Chondrocyte (in vitro differentiated cells): ENCODE measurements at regions not wholly inside any gene's neighbourhood (a gene's known extent, or its start where the extent isn't known, plus 50 kb on each side); places are given as distances from the start of the nearest gene placed in this dataset.
"Not testable (repeated sequence)": the region's sequence is repeated elsewhere in the genome, so short reads cannot be mapped to it uniquely, and the experiment has no call there.

Source experiments
- DNase-seq: peaks from one replicate; pipeline ENCODE4 v3.0.0; 2021; ENCODE audit warnings: mixed read lengths, low spot score
- H3K27ac Mint-ChIP-seq: one replicate; pipeline ENCODE4 v1.8.0; 2021; ENCODE audit warnings: mild to moderate bottlenecking, moderate library complexity, mixed read lengths; ENCODE audit not compliant: unreplicated experiment
- H3K27me3 Mint-ChIP-seq: 2 replicates; pipeline ENCODE4 v1.8.0; 2021; ENCODE audit warnings: low read depth, mixed read lengths
- H3K36me3 Mint-ChIP-seq: 2 replicates; pipeline ENCODE4 v1.8.0; 2021; ENCODE audit warnings: low read depth, mixed read lengths
- H3K4me1 Mint-ChIP-seq: 2 replicates; pipeline ENCODE4 v1.8.0; 2021; ENCODE audit warnings: low read depth, mild to moderate bottlenecking, mixed read lengths
- H3K4me3 Mint-ChIP-seq: one replicate; pipeline ENCODE4 v1.8.0; 2021; ENCODE audit warnings: mild to moderate bottlenecking, moderate library complexity, mixed read lengths; ENCODE audit not compliant: unreplicated experiment
- H3K9me3 Mint-ChIP-seq: 2 replicates; pipeline ENCODE4 v1.8.0; 2021; ENCODE audit warnings: low read depth, mixed read lengths
- TF ChIP-seq, protein P1 (sequence below): fragments of 200-600 bp; sonication (generic); IDR thresholded peaks from 2 replicates; pipeline ENCODE4 v1.5.0; 2021; ENCODE audit warnings: antibody characterized with exemption, mild to moderate bottlenecking, moderate library complexity

DNA sequence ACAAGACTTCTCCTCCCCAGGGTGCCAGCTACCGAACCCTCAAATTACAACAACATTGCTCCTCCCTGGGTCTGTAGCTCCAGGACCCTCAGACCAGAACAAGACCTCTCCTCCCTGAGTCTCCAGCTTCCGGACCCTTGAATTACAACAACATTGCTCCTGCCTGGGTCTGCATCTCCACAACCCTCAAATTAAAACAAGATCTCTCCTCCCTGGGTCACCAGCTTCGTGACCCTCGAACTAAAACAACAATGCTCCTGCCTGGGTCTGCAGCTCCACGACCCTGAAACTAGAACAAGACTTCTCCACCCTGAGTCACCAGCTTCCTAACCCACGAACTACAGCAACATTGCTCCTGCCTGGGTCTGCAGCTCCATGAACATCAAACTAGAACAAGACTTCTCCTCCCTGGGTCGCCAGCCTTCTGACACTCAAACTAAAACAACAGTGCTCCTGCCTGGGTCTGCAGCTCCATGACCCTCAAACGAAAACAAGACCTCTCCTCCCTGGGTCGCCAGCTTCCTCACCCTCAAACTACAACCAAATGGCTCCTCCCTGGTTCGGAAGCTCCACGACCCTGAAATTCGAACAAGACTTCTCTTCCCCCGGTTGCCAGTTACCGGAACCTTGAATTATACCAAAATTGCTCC is 324.5 kb downstream of the PREX1 start:
- Mint-ChIP-seq H3K9me3 (no peaks in the 10 kb centered on the region), H3K36me3 (peaks cover 1% of the 10 kb centered on the region), H3K27me3 (peaks cover 17% of the 10 kb centered on the region), H3K4me1 (no peaks in the 10 kb centered on the region), H3K27ac (no peak overlapping the region), H3K4me3 (no peak overlapping the region)
- TF ChIP-seq, protein P1, sequence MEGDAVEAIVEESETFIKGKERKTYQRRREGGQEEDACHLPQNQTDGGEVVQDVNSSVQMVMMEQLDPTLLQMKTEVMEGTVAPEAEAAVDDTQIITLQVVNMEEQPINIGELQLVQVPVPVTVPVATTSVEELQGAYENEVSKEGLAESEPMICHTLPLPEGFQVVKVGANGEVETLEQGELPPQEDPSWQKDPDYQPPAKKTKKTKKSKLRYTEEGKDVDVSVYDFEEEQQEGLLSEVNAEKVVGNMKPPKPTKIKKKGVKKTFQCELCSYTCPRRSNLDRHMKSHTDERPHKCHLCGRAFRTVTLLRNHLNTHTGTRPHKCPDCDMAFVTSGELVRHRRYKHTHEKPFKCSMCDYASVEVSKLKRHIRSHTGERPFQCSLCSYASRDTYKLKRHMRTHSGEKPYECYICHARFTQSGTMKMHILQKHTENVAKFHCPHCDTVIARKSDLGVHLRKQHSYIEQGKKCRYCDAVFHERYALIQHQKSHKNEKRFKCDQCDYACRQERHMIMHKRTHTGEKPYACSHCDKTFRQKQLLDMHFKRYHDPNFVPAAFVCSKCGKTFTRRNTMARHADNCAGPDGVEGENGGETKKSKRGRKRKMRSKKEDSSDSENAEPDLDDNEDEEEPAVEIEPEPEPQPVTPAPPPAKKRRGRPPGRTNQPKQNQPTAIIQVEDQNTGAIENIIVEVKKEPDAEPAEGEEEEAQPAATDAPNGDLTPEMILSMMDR, result no peak
- no peak for DNase-seq

DNA sequence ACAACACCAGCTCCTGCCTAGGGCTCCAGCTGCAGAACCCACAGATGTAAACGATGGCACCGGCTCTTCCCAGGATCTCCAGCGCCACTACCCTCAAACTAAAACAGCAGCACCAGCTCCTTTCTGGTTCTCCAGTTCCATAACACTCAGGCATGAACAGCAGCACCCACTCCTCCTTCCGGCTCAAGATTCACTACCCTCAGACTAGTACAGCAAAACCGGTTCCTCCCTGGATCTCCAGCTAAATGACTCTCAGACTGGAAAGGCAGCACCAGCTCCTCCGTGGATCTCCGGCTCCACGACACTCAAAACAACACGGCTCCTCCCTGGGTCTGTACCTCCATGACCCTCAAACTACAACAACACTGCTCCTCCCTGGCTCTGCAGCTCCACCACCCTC is 325.0 kb downstream of the PREX1 start:
- Mint-ChIP-seq H3K9me3 (no peaks in the 10 kb centered on the region), H3K4me3 (no peak overlapping the region), H3K4me1 (no peaks in the 10 kb centered on the region), H3K36me3 (peaks cover 1% of the 10 kb centered on the region), H3K27ac (no peak overlapping the region), H3K27me3 (peaks cover 17% of the 10 kb centered on the region)
- TF ChIP-seq, protein P1, result no peak
- no peak for DNase-seq

DNA sequence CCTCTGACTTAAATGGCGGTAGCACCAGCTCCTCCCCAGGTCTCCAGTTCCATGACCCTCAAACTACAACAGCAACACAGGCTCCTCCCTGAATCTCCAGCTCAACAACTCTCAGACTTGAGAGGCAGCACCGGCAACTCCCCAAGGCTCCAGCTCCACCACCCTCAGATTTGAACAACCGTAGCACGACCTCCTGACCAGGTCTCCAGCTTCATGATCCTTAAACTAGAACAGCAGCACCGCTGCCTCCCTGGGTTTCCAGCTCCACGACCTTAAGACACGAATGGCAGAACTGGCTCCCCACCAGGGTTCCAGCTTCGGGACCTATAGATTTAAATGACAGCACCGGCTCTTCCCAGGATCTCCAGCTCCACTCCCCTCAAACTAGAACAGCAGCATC is 325.8 kb downstream of the PREX1 start:
- TF ChIP-seq, protein P1, result no peak
- Mint-ChIP-seq H3K27ac (no peak overlapping the region), H3K36me3 (peaks cover 1% of the 10 kb centered on the region), H3K4me1 (no peaks in the 10 kb centered on the region), H3K4me3 (no peak overlapping the region), H3K27me3 (peaks cover 17% of the 10 kb centered on the region), H3K9me3 (no peaks in the 10 kb centered on the region)
- no peak for DNase-seq

DNA sequence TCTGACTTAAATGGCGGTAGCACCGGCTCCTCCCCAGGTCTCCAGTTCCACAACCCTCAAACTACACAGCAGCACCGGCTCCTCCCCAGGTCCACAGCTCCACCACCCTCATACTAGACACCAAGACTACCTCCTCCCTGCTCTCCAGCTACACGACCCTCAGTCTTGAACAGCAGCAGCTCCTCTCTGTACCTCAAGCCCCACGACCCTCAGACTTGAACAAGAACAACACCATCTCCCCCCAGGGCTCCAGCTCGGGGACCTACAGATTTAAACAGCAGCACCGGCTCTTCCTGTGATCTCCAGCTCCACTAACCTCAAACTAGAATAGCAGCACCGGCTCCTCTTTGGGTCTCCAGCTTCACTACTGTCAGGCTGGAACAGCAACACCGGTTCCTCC is 326.9 kb downstream of the PREX1 start:
- not testable (repeated sequence) for H3K36me3 Mint-ChIP-seq, DNase-seq, H3K4me3 Mint-ChIP-seq, H3K4me1 Mint-ChIP-seq, H3K9me3 Mint-ChIP-seq, H3K27ac Mint-ChIP-seq
- H3K27me3 Mint-ChIP-seq, result peaks cover 11% of the 10 kb centered on the region

DNA sequence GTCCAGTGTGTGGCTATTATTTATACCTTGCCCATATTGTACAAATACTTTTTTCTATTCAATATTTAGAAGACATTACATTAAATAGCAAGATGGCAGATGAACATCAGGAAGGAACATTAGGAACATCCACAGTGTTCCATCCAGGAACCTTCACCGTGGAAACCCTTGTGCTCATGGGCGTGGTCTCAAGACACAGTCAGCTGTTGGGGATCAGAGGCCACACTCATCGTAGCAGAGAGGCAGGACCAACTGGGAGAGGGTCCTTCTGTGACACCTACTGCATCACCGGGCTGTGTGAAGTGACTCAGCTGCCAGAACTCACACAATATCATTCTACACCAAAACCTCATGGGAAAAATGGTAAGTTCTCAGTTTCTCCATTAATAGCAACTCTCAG is 328.9 kb downstream of the PREX1 start:
- DNase-seq, H3K4me1 Mint-ChIP-seq: not testable (repeated sequence)

DNA sequence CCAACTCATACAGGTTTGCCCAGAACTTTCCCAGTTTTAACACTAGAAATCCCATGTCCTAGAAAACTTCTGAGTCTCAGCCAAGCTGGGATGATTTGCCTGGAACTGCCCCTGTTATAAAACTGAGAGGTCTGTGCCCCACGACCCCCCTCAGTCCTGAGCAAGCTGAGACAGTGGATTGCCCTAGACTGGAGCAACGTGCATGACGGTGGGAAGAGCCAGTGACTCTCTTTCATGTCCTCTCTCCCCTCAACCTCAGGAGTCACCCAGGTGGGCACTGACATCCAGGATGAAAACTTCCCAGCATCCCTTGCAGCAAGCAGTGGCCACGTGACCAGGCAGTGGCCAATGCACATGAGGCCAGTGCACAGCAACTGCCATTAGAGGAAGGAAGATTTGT is 329.7 kb downstream of the PREX1 start:
- H3K9me3 Mint-ChIP-seq, DNase-seq, H3K27ac Mint-ChIP-seq, H3K36me3 Mint-ChIP-seq, H3K4me3 Mint-ChIP-seq, H3K4me1 Mint-ChIP-seq, H3K27me3 Mint-ChIP-seq: not testable (repeated sequence)

More for the DNA sequence above, 328.9 kb downstream of the PREX1 start:
- not testable (repeated sequence) for H3K4me3 Mint-ChIP-seq, H3K9me3 Mint-ChIP-seq, H3K27me3 Mint-ChIP-seq, H3K27ac Mint-ChIP-seq, H3K36me3 Mint-ChIP-seq

DNA sequence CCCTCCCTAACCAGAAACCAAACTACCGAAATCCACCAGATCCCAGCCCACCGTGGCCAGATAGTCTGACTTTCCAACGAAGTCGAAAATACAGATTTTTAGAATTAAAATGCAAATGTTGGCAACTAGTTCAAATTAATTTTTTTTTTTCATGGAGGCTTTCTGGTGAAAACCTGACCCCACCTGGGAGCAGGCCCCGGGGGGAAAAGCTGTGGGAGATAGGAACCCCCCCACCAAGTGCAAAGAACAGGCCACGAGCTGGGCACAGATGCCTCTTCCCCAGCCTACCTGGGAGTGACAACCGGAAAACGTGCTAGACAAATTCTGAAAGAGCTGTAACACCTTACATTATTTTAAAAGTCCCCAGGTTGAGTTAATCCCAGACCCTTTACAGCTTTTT is 333.8 kb downstream of the PREX1 start:
- no peaks in the 10 kb centered on the region for H3K4me1 Mint-ChIP-seq

DNA sequence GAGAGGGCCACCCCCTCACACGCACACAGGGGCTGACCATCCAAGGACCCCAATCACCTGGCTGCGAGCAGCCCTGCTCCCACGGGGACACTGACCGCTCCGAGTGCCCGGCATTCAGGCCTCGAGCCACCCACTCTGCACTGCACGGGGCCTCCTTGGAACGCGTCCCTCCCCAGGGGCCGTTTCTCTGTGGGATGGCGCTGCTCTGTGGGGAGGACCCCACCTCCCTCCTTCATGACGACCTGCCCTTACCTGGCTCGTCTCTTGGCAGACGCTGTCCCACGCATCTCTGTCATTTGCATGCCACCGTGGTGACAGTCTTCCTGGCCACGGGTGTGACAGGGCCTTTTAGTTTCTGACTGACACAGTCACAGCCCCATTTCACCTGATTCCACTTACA is 334.5 kb downstream of the PREX1 start:
- H3K4me3 Mint-ChIP-seq, DNase-seq, H3K36me3 Mint-ChIP-seq, H3K9me3 Mint-ChIP-seq, H3K4me1 Mint-ChIP-seq, H3K27ac Mint-ChIP-seq: not testable (repeated sequence)
- H3K27me3 Mint-ChIP-seq, result peaks cover 42% of the 10 kb centered on the region

More for the DNA sequence above, 333.8 kb downstream of the PREX1 start:
- TF ChIP-seq, protein P1, result no peak
- Mint-ChIP-seq H3K27me3 (peaks cover 35% of the 10 kb centered on the region), H3K4me3 (no peak overlapping the region), H3K27ac (no peak overlapping the region), H3K36me3 (no peaks in the 10 kb centered on the region), H3K9me3 (no peaks in the 10 kb centered on the region)
- no peak for DNase-seq
